ENCODE measurements at regions not wholly inside any gene's neighbourhood (a gene's known extent, or its start where the extent isn't known, plus 50 kb on each side); places are given as distances from the start of the nearest gene placed in this dataset.

DNA sequence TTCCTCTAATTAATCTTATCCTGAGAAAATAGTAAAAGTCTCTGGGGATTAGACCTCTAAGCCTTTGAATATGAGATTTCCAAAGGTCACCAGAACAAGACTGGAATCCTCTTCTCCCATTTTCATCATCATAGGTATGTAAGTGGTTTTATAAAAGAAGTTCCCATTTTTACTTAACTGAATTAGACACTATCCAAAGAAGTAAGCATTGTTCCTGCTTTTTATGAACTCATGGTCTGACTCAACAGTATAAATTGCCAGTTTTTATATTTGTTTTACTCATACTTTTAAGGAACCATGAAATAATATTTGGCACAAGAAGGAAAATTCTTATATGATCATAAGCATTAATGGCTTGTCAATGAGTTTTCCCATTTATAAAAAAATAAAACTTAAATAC is 167.1 kb upstream of the ADRA1B start:
- no peak for TF ChIP-seq EZH2phosphoT487 (IDR thresholded peaks at IDR 0.05; ENCODE audit: insufficient read depth, low read depth)
- no peak for TF ChIP-seq EZH2 (IDR thresholded peaks at IDR 0.05; ENCODE audit: insufficient read depth, poor library complexity, severe bottlenecking)

Data from GM23248 (cell line).